ENCODE measurements at regions not wholly inside any gene's neighbourhood (a gene's known extent, or its start where the extent isn't known, plus 50 kb on each side); places are given as distances from the start of the nearest gene placed in this dataset.

DNA sequence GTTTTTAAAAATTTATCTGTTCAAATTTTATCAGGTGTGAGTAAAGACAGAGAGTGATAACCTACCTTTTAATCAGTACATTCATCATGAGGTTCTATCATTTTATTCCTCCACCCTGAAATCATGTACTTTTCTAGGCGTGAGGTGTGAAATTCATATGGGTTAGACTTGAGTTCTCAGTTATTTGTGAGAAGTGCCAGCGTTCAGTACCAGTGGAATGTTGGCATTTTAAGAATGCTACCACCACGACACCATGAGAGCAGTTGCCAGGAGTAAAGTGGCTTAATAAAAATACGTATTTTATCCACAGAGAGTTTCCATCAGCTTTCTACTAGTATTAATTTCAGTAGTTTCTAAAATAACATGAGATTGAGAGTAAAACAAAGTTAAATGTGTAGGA, 104.1 kb upstream of the FERD3L start:
- WGBS (ENCODE audit: extremely low coverage, insufficient coverage, insufficient read length), result no CpG with 5 or more reads among the region's 4 CpGs
- H3K4ac ChIP-seq (ENCODE audit: low read depth, low read length), result no peak overlapping the region
- no peak overlapping the region for H2AFZ ChIP-seq (ENCODE audit: insufficient read depth, low read length, poor library complexity)
- no peak overlapping the region for H3K4me2 ChIP-seq (ENCODE audit: low read length)
- no peak overlapping the region for H2BK12ac ChIP-seq (ENCODE audit: low read length)
- H2BK120ac ChIP-seq (ENCODE audit: insufficient read depth, low read length, poor library complexity), result no peak overlapping the region
- no peaks in the 10 kb centered on the region for H3K9me3 ChIP-seq (ENCODE audit: insufficient read depth, low read depth, low read length)
- H3K27ac ChIP-seq (ENCODE audit: low read depth, low read length), result no peak overlapping the region
- H3K79me2 ChIP-seq (ENCODE audit: control insufficient read depth, insufficient read depth, low read length, poor library complexity), result no peaks in the 10 kb centered on the region
- no peaks in the 10 kb centered on the region for H3K4me1 ChIP-seq (ENCODE audit: control insufficient read depth in 1 of 2, insufficient read depth in 2 of 2, low read length in 2 of 2)
- H3K79me1 ChIP-seq (ENCODE audit: low read length), result no peaks in the 10 kb centered on the region
- no peaks in the 10 kb centered on the region for H3K27me3 ChIP-seq (ENCODE audit: insufficient read depth, low read length)
- H4K8ac ChIP-seq (ENCODE audit: low read depth, low read length), result no peak overlapping the region
- no peak overlapping the region for H2BK5ac ChIP-seq (ENCODE audit: low read depth, low read length, poor library complexity)
- DNase-seq, result no peak
- H3K14ac ChIP-seq (ENCODE audit: low read length), result no peak overlapping the region
- H3K18ac ChIP-seq (ENCODE audit: low read length), result no peak overlapping the region
- no peak overlapping the region for H3K4me3 ChIP-seq (ENCODE audit: low read depth, low read length)
- no peak overlapping the region for H3K9ac ChIP-seq (ENCODE audit: low read length)
- no peaks in the 10 kb centered on the region for H3K36me3 ChIP-seq (ENCODE audit: control insufficient read depth in 1 of 2, insufficient read depth in 2 of 2, low read length in 2 of 2)
- no peak overlapping the region for H4K12ac ChIP-seq (ENCODE audit: low read depth, low read length)
- no peak overlapping the region for H3K23ac ChIP-seq (ENCODE audit: low read length)
- H2AK5ac ChIP-seq (ENCODE audit: low read length), result no peak overlapping the region
- no peak overlapping the region for H4K91ac ChIP-seq (ENCODE audit: low read depth, low read length)

DNA sequence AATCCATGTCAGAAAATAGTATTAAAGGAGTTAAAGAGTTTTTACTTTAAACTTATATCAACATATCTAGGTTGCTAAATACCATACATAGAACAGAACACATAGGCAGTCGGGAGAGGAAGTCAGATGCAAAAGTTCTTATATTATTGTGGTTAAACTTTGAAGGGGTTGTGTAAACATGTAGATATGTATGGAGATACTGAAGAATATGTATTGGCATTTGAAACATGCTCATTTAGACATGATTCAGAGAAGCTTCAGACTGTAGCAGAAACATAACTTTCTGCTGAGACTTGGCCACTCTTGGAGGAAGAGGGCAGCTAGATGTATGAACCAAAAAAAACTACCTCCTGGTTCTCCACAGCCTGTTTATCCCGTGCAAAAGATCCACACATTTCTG, 103.5 kb upstream of the FERD3L start:
- Histone ChIP-seq H4K12ac (ENCODE audit: low read depth, low read length) (no peak overlapping the region), H3K79me1 (ENCODE audit: low read length) (no peaks in the 10 kb centered on the region), H2BK12ac (ENCODE audit: low read length) (no peak overlapping the region), H2AFZ (ENCODE audit: insufficient read depth, low read length, poor library complexity) (no peak overlapping the region), H4K8ac (ENCODE audit: low read depth, low read length) (no peak overlapping the region), H3K18ac (ENCODE audit: low read length) (no peak overlapping the region), H3K36me3 (ENCODE audit: control insufficient read depth in 1 of 2, insufficient read depth in 2 of 2, low read length in 2 of 2) (no peaks in the 10 kb centered on the region), H3K4me3 (ENCODE audit: low read depth, low read length) (no peak overlapping the region), H3K79me2 (ENCODE audit: control insufficient read depth, insufficient read depth, low read length, poor library complexity) (no peaks in the 10 kb centered on the region), H2BK5ac (ENCODE audit: low read depth, low read length, poor library complexity) (no peak overlapping the region), H3K27ac (ENCODE audit: low read depth, low read length) (no peak overlapping the region), H2BK120ac (ENCODE audit: insufficient read depth, low read length, poor library complexity) (no peak overlapping the region), H3K27me3 (ENCODE audit: insufficient read depth, low read length) (no peaks in the 10 kb centered on the region), H3K23ac (ENCODE audit: low read length) (no peak overlapping the region), H3K4ac (ENCODE audit: low read depth, low read length) (no peak overlapping the region), H3K9me3 (ENCODE audit: insufficient read depth, low read depth, low read length) (no peaks in the 10 kb centered on the region), H3K4me2 (ENCODE audit: low read length) (no peak overlapping the region), H2AK5ac (ENCODE audit: low read length) (no peak overlapping the region), H3K4me1 (ENCODE audit: control insufficient read depth in 1 of 2, insufficient read depth in 2 of 2, low read length in 2 of 2) (no peaks in the 10 kb centered on the region), H4K91ac (ENCODE audit: low read depth, low read length) (no peak overlapping the region), H3K9ac (ENCODE audit: low read length) (no peak overlapping the region), H3K14ac (ENCODE audit: low read length) (no peak overlapping the region)
- DNase-seq, result no peak
- no CpG with 5 or more reads among the region's 2 CpGs for WGBS (ENCODE audit: extremely low coverage, insufficient coverage, insufficient read length)

DNA sequence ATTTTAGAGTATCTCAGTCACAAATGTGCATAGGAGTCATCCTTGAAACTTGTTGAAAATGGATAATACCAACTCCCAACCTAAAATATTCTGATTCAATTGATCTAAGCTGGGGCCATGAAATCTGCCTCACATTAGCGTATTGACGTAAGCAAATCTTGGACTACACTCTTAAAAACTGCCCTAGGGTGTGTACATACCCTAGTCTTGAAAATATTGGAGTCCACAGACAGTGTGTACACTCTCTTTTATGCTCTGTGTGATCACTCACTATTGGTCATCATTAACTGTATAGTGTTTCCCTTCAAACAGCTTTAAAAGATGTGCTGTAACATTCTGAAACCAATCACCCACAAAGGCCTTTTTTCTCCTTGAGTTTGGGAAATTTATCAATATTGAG, 102.9 kb upstream of the FERD3L start:
- no peak overlapping the region for H3K23ac ChIP-seq (ENCODE audit: low read length)
- H2AFZ ChIP-seq (ENCODE audit: insufficient read depth, low read length, poor library complexity), result no peak overlapping the region
- H3K4me2 ChIP-seq (ENCODE audit: low read length), result no peak overlapping the region
- no peak overlapping the region for H4K8ac ChIP-seq (ENCODE audit: low read depth, low read length)
- H2BK5ac ChIP-seq (ENCODE audit: low read depth, low read length, poor library complexity), result no peak overlapping the region
- no peak overlapping the region for H4K91ac ChIP-seq (ENCODE audit: low read depth, low read length)
- no peak overlapping the region for H2AK5ac ChIP-seq (ENCODE audit: low read length)
- H3K36me3 ChIP-seq (ENCODE audit: control insufficient read depth in 1 of 2, insufficient read depth in 2 of 2, low read length in 2 of 2), result no peaks in the 10 kb centered on the region
- no peak overlapping the region for H4K12ac ChIP-seq (ENCODE audit: low read depth, low read length)
- no peak overlapping the region for H2BK12ac ChIP-seq (ENCODE audit: low read length)
- H3K9ac ChIP-seq (ENCODE audit: low read length), result no peak overlapping the region
- H3K79me2 ChIP-seq (ENCODE audit: control insufficient read depth, insufficient read depth, low read length, poor library complexity), result no peaks in the 10 kb centered on the region
- H2BK120ac ChIP-seq (ENCODE audit: insufficient read depth, low read length, poor library complexity), result no peak overlapping the region
- H3K27me3 ChIP-seq (ENCODE audit: insufficient read depth, low read length), result no peaks in the 10 kb centered on the region
- no peaks in the 10 kb centered on the region for H3K4me1 ChIP-seq (ENCODE audit: control insufficient read depth in 1 of 2, insufficient read depth in 2 of 2, low read length in 2 of 2)
- no peak for DNase-seq
- H3K79me1 ChIP-seq (ENCODE audit: low read length), result no peaks in the 10 kb centered on the region
- no peak overlapping the region for H3K27ac ChIP-seq (ENCODE audit: low read depth, low read length)
- H3K4me3 ChIP-seq (ENCODE audit: low read depth, low read length), result no peak overlapping the region
- no CpG with 5 or more reads among the region's 2 CpGs for WGBS (ENCODE audit: extremely low coverage, insufficient coverage, insufficient read length)
- H3K14ac ChIP-seq (ENCODE audit: low read length), result no peak overlapping the region
- no peak overlapping the region for H3K4ac ChIP-seq (ENCODE audit: low read depth, low read length)
- H3K9me3 ChIP-seq (ENCODE audit: insufficient read depth, low read depth, low read length), result no peaks in the 10 kb centered on the region
- H3K18ac ChIP-seq (ENCODE audit: low read length), result no peak overlapping the region

DNA sequence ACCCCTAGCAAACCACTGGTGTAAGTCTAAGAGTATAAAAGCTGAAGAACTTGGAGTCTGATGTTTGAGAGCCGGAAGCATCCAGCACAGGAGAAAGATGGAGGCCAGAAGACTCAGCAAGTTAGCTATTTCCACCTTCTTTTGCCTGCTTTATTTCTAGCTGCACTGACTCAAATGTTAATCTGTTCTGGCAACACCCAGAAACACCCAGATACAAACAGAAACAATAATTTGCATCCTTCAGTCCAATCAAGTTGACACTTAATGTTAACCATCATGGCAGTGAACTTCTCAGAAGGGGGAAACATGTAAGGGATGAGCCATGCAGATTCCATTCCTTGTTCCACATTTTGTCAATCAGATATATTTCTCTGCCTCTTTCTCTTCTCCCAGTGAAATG, 101.8 kb upstream of the FERD3L start:
- Histone ChIP-seq H3K9ac (ENCODE audit: low read length) (no peak overlapping the region), H4K8ac (ENCODE audit: low read depth, low read length) (no peak overlapping the region), H2BK120ac (ENCODE audit: insufficient read depth, low read length, poor library complexity) (no peak overlapping the region), H3K4me1 (ENCODE audit: control insufficient read depth in 1 of 2, insufficient read depth in 2 of 2, low read length in 2 of 2) (no peaks in the 10 kb centered on the region), H3K4me3 (ENCODE audit: low read depth, low read length) (no peak overlapping the region), H3K27ac (ENCODE audit: low read depth, low read length) (no peak overlapping the region), H3K14ac (ENCODE audit: low read length) (no peak overlapping the region), H3K4me2 (ENCODE audit: low read length) (no peak overlapping the region), H3K9me3 (ENCODE audit: insufficient read depth, low read depth, low read length) (no peaks in the 10 kb centered on the region), H3K18ac (ENCODE audit: low read length) (no peak overlapping the region), H2BK12ac (ENCODE audit: low read length) (no peak overlapping the region), H3K36me3 (ENCODE audit: control insufficient read depth in 1 of 2, insufficient read depth in 2 of 2, low read length in 2 of 2) (no peaks in the 10 kb centered on the region), H3K79me2 (ENCODE audit: control insufficient read depth, insufficient read depth, low read length, poor library complexity) (no peaks in the 10 kb centered on the region), H4K12ac (ENCODE audit: low read depth, low read length) (no peak overlapping the region), H2BK5ac (ENCODE audit: low read depth, low read length, poor library complexity) (no peak overlapping the region), H2AK5ac (ENCODE audit: low read length) (no peak overlapping the region), H3K23ac (ENCODE audit: low read length) (no peak overlapping the region), H2AFZ (ENCODE audit: insufficient read depth, low read length, poor library complexity) (no peak overlapping the region), H3K79me1 (ENCODE audit: low read length) (no peaks in the 10 kb centered on the region), H3K27me3 (ENCODE audit: insufficient read depth, low read length) (no peaks in the 10 kb centered on the region), H3K4ac (ENCODE audit: low read depth, low read length) (no peak overlapping the region), H4K91ac (ENCODE audit: low read depth, low read length) (no peak overlapping the region)
- no peak for DNase-seq
- no CpG with 5 or more reads among the region's 1 CpG for WGBS (ENCODE audit: extremely low coverage, insufficient coverage, insufficient read length)
